IPS-15b (cell line): ENCODE measurements at regions not wholly inside any gene's neighbourhood (a gene's known extent, or its start where the extent isn't known, plus 50 kb on each side); places are given as distances from the start of the nearest gene placed in this dataset.

Source experiments
- H3K27me3 ChIP-seq: one replicate; pipeline ENCODE4 v1.6.1; 2013; ENCODE audit warnings: low read length; ENCODE audit not compliant: control insufficient read depth, insufficient read depth
- H3K36me3 ChIP-seq: one replicate; pipeline ENCODE4 v1.6.1; 2013; ENCODE audit warnings: low read length; ENCODE audit not compliant: control insufficient read depth, insufficient read depth
- H3K4me1 ChIP-seq: one replicate; pipeline ENCODE4 v1.6.1; 2013; ENCODE audit warnings: mild to moderate bottlenecking, low read length; ENCODE audit not compliant: control insufficient read depth, insufficient read depth
- H3K4me3 ChIP-seq: one replicate; pipeline ENCODE4 v1.5.1; 2013; ENCODE audit warnings: low read depth, low read length
- H3K9ac ChIP-seq: one replicate; pipeline ENCODE4 v1.6.1; 2013; ENCODE audit warnings: low read depth, mild to moderate bottlenecking, low read length
- H3K9me3 ChIP-seq: one replicate; pipeline ENCODE4 v1.6.1; 2013; ENCODE audit warnings: mild to moderate bottlenecking, low read length; ENCODE audit not compliant: control insufficient read depth, insufficient read depth

GRCh38 chr18:29556070-29556469 lies 1379.1 kb upstream of the CDH2 start:
- no peaks in the 10 kb centered on the region for H3K27me3 ChIP-seq
- H3K36me3 ChIP-seq = no peaks in the 10 kb centered on the region
- no peak overlapping the region for H3K9ac ChIP-seq
- H3K4me3 ChIP-seq = no peak overlapping the region
- H3K4me1 ChIP-seq = no peaks in the 10 kb centered on the region
- no peaks in the 10 kb centered on the region for H3K9me3 ChIP-seq

GRCh38 chr18:29549759-29550158 lies 1372.8 kb upstream of the CDH2 start:
- Histone ChIP-seq H3K9me3 (no peaks in the 10 kb centered on the region), H3K9ac (no peak overlapping the region), H3K36me3 (no peaks in the 10 kb centered on the region), H3K27me3 (no peaks in the 10 kb centered on the region), H3K4me3 (no peak overlapping the region), H3K4me1 (no peaks in the 10 kb centered on the region)

GRCh38 chr18:29547626-29548025 lies 1370.7 kb upstream of the CDH2 start:
- H3K9me3 ChIP-seq = no peaks in the 10 kb centered on the region
- H3K27me3 ChIP-seq = no peaks in the 10 kb centered on the region
- no peaks in the 10 kb centered on the region for H3K36me3 ChIP-seq
- no peak overlapping the region for H3K9ac ChIP-seq
- no peaks in the 10 kb centered on the region for H3K4me1 ChIP-seq
- no peak overlapping the region for H3K4me3 ChIP-seq

DNA sequence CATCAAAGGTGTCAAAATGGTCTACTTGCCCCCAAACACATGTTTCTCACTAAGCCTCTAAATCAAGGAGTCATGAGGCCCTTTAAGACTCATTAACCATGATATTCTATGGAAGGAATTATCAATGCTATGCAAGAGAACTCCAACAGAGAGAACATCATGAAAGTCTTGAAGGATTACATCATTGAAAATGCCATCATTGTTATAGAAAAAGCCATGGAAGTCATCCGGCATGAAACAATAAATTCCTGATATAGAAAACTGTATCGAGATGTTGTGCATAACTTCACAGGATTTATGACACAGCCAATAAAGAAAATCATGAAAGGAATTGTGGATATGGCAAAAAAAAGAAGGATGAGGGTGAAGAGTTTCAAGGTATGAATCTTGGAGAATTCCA lies 1363.6 kb upstream of the CDH2 start:
- Histone ChIP-seq H3K9me3 (no peaks in the 10 kb centered on the region), H3K27me3 (no peaks in the 10 kb centered on the region), H3K9ac (no peak overlapping the region), H3K36me3 (no peaks in the 10 kb centered on the region), H3K4me3 (no peak overlapping the region), H3K4me1 (no peaks in the 10 kb centered on the region)

- H3K36me3 ChIP-seq = no peaks in the 10 kb centered on the region
- H3K4me3 ChIP-seq = no peak overlapping the region
- H3K9ac ChIP-seq = no peak overlapping the region
- H3K4me1 ChIP-seq = no peaks in the 10 kb centered on the region
- H3K9me3 ChIP-seq = no peaks in the 10 kb centered on the region
- no peaks in the 10 kb centered on the region for H3K27me3 ChIP-seq
These were observed 1354.8 kb upstream of the CDH2 start for GRCh38 chr18:29531746-29532145.

DNA sequence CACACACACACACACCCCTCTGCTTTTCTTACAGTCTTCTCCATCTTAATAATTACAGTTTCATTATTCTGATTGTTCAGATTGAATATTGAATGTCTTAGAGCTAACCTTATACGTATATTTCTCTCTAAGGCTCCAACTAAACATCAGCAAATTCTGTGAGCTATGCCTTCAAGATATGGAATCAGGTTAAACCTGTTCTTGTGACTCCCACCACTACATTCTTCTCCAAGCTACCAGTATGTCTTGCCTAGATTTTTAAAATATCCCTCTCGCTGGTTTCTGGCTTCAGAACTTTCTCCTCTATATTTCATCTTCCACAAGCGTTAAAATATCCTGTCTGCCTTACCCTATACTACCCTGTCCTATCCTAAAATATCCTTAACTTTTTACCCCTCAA lies 1346.4 kb upstream of the CDH2 start:
- Histone ChIP-seq H3K9me3 (no peaks in the 10 kb centered on the region), H3K27me3 (no peaks in the 10 kb centered on the region)

DNA sequence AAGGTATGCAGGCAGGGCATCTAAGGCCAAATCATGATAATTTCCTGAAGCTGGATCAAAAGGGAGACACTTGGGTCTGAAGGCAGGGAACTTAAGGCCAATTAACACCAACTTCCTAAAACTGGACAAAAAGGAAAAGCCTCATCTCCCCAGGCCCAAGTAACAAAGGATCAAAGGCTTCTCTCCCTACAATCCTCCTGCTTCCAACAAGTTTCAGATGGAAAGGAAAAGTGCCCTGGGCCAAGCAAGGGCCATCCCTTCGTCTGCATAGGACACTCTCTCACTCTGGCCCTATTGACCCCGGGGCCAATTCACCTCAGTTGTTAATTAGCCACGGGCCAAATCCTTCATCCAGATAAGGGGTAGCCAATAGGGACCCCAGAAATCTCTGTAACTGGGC lies 1335.8 kb upstream of the CDH2 start:
- Histone ChIP-seq H3K27me3 (no peaks in the 10 kb centered on the region), H3K4me3 (no peak overlapping the region), H3K9me3 (no peaks in the 10 kb centered on the region), H3K36me3 (no peaks in the 10 kb centered on the region), H3K9ac (no peak overlapping the region), H3K4me1 (no peaks in the 10 kb centered on the region)

More for the DNA sequence above, 1346.4 kb upstream of the CDH2 start:
- H3K36me3 ChIP-seq = no peaks in the 10 kb centered on the region
- no peak overlapping the region for H3K9ac ChIP-seq
- no peak overlapping the region for H3K4me3 ChIP-seq
- H3K4me1 ChIP-seq = no peaks in the 10 kb centered on the region

GRCh38 chr18:29512203-29512602 lies 1335.3 kb upstream of the CDH2 start:
- no peaks in the 10 kb centered on the region for H3K4me1 ChIP-seq
- H3K9me3 ChIP-seq = no peaks in the 10 kb centered on the region
- H3K27me3 ChIP-seq = no peaks in the 10 kb centered on the region
- no peaks in the 10 kb centered on the region for H3K36me3 ChIP-seq
- no peak overlapping the region for H3K9ac ChIP-seq
- no peak overlapping the region for H3K4me3 ChIP-seq

- Histone ChIP-seq H3K4me1 (no peaks in the 10 kb centered on the region), H3K36me3 (no peaks in the 10 kb centered on the region), H3K9me3 (no peaks in the 10 kb centered on the region), H3K27me3 (no peaks in the 10 kb centered on the region), H3K9ac (no peak overlapping the region), H3K4me3 (no peak overlapping the region)
These were observed 1325.0 kb upstream of the CDH2 start for GRCh38 chr18:29501952-29502351.

- no peaks in the 10 kb centered on the region for H3K27me3 ChIP-seq
- no peak overlapping the region for H3K9ac ChIP-seq
- no peaks in the 10 kb centered on the region for H3K9me3 ChIP-seq
- H3K4me1 ChIP-seq = no peaks in the 10 kb centered on the region
- no peaks in the 10 kb centered on the region for H3K36me3 ChIP-seq
- no peak overlapping the region for H3K4me3 ChIP-seq
These were observed 1319.3 kb upstream of the CDH2 start for GRCh38 chr18:29496152-29496680.

GRCh38 chr18:29494371-29494770 lies 1317.4 kb upstream of the CDH2 start:
- Histone ChIP-seq H3K36me3 (no peaks in the 10 kb centered on the region), H3K9ac (no peak overlapping the region), H3K4me3 (no peak overlapping the region), H3K9me3 (no peaks in the 10 kb centered on the region), H3K4me1 (no peaks in the 10 kb centered on the region), H3K27me3 (no peaks in the 10 kb centered on the region)

- Histone ChIP-seq H3K9ac (no peak overlapping the region), H3K4me3 (no peak overlapping the region), H3K9me3 (no peaks in the 10 kb centered on the region), H3K4me1 (no peaks in the 10 kb centered on the region), H3K36me3 (no peaks in the 10 kb centered on the region), H3K27me3 (no peaks in the 10 kb centered on the region)
These were observed 1315.0 kb upstream of the CDH2 start for GRCh38 chr18:29491907-29492306.

DNA sequence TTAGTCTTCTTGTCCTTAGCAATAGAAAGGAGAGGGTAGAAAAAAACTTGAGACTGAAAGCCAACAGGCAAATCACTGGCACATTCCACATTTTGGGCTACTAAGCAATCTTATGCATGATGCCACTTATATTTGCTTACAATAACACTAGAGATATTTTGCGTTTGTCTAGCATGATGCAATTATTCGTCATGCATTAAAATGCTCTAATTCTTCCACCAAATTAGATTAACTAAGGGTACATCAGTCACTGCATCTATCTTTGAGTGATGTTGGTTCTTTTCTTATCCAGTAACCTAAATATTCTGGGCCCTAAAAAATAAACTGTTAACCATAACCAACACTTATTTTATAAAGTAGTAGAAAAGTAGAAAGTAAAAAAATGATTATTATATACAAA lies 1311.7 kb upstream of the CDH2 start:
- no peaks in the 10 kb centered on the region for H3K4me1 ChIP-seq
- H3K9ac ChIP-seq = no peak overlapping the region
- no peaks in the 10 kb centered on the region for H3K36me3 ChIP-seq
- no peaks in the 10 kb centered on the region for H3K27me3 ChIP-seq
- H3K9me3 ChIP-seq = no peaks in the 10 kb centered on the region
- no peak overlapping the region for H3K4me3 ChIP-seq
